22Rv1 (cell line): ENCODE measurements at regions not wholly inside any gene's neighbourhood (a gene's known extent, or its start where the extent isn't known, plus 50 kb on each side); places are given as distances from the start of the nearest gene placed in this dataset.

Experiments used
- ZFX ChIP-seq: fragments of 450-650 bp; IDR thresholded peaks from 2 replicates; pipeline ENCODE4 v1.6.1; 2017; ENCODE audit warnings: antibody characterized with exemption, borderline replicate concordance
- TF ChIP-seq, protein P1 (sequence below): fragments of 450-650 bp; IDR thresholded peaks from 2 replicates; pipeline ENCODE4 v1.5.1; 2017; ENCODE audit warnings: mild to moderate bottlenecking

DNA sequence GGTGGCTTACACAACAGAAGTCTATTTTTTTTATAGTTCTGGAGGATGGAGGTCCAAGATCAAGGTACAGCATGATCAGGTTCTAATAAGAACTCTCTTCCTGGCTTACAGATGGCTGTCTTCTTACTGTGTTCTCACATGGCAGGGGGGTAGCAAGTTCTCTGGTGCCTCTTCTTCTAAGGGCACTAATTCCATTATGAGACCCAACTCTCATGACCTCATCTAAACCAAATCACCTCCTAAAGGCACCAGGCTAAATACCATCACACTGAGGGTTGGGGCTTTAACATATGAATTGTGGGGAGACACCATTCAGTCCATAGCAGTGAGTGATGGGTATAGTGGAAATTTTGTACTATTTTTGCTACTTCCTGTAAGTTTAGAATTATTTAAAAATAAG lies 75.2 kb upstream of the SLC4A7 start:
- TF ChIP-seq, protein P1, sequence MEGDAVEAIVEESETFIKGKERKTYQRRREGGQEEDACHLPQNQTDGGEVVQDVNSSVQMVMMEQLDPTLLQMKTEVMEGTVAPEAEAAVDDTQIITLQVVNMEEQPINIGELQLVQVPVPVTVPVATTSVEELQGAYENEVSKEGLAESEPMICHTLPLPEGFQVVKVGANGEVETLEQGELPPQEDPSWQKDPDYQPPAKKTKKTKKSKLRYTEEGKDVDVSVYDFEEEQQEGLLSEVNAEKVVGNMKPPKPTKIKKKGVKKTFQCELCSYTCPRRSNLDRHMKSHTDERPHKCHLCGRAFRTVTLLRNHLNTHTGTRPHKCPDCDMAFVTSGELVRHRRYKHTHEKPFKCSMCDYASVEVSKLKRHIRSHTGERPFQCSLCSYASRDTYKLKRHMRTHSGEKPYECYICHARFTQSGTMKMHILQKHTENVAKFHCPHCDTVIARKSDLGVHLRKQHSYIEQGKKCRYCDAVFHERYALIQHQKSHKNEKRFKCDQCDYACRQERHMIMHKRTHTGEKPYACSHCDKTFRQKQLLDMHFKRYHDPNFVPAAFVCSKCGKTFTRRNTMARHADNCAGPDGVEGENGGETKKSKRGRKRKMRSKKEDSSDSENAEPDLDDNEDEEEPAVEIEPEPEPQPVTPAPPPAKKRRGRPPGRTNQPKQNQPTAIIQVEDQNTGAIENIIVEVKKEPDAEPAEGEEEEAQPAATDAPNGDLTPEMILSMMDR = no peak
- TF ChIP-seq ZFX = no peak
